ENCODE measurements at regions not wholly inside any gene's neighbourhood (a gene's known extent, or its start where the extent isn't known, plus 50 kb on each side); places are given as distances from the start of the nearest gene placed in this dataset.

- Mint-ChIP-seq H3K36me3 (ENCODE audit: low read depth) (no peaks in the 10 kb centered on the region), H3K27me3 (peaks cover 15% of the 10 kb centered on the region), H3K4me3 (no peak overlapping the region), H3K4me1 (no peaks in the 10 kb centered on the region), H3K27ac (no peak overlapping the region), H3K9me3 (peaks cover 3% of the 10 kb centered on the region)
- TF ChIP-seq CTCF (IDR thresholded peaks at IDR 0.05): no peak
- ChIA-PET POLR2A (no interaction called here), CTCF (no interaction called here)
- intact Hi-C loops (cut with micrococcal nuclease): no loop called here
- DNase-seq (no peak), ATAC-seq (ENCODE audit: low read depth) (no peak)
These were observed 263.5 kb upstream of the POU3F1 start for GRCh38 chr1:38310079-38310478.

GRCh38 chr1:38308780-38309179 is 262.2 kb upstream of the POU3F1 start:
- Mint-ChIP-seq H3K27ac (no peak overlapping the region), H3K9me3 (peaks cover 3% of the 10 kb centered on the region), H3K36me3 (ENCODE audit: low read depth) (no peaks in the 10 kb centered on the region), H3K4me1 (no peaks in the 10 kb centered on the region), H3K27me3 (peaks cover 20% of the 10 kb centered on the region), H3K4me3 (no peak overlapping the region)
- ChIA-PET POLR2A (no interaction called here), CTCF (no interaction called here)
- ATAC-seq (ENCODE audit: low read depth) (no peak), DNase-seq (no peak)
- intact Hi-C loops (cut with micrococcal nuclease): no loop called here
- no peak for TF ChIP-seq CTCF (IDR thresholded peaks at IDR 0.05)

- no peak for TF ChIP-seq CTCF (IDR thresholded peaks at IDR 0.05)
- ATAC-seq (ENCODE audit: low read depth) (no peak), DNase-seq (no peak)
- H3K4me3 Mint-ChIP-seq: no peak overlapping the region
- intact Hi-C loops (cut with micrococcal nuclease): no loop called here
- no peaks in the 10 kb centered on the region for H3K36me3 Mint-ChIP-seq (ENCODE audit: low read depth)
- peaks cover 26% of the 10 kb centered on the region for H3K27me3 Mint-ChIP-seq
- no peaks in the 10 kb centered on the region for H3K9me3 Mint-ChIP-seq
- POLR2A ChIA-PET: no interaction called here
- CTCF ChIA-PET: no interaction called here
- no peak overlapping the region for H3K27ac Mint-ChIP-seq
- H3K4me1 Mint-ChIP-seq: no peaks in the 10 kb centered on the region
These were observed 259.1 kb upstream of the POU3F1 start for GRCh38 chr1:38305666-38306065.

DNA sequence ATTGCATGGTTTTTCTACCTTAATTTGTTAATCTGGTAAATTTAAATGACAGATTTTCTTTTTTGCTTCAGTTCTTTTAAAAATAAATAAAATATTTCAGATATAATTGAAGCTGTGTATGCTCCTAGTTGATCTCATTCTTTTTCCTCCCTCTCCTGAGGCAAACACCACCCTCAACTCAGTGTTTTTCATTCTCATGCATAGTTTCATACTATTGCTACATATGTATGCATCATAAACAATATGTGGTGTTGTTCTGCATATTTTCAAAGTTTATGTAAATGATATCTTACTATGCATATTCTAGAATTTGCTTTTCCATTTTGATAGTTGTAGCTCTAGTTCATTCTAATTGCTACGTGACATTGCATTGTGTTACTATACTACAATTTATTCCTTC is 257.2 kb upstream of the POU3F1 start:
- intact Hi-C loops (cut with micrococcal nuclease): no loop called here
- ATAC-seq (ENCODE audit: low read depth): no peak
- POLR2A ChIA-PET: no interaction called here
- Mint-ChIP-seq H3K27ac (no peak overlapping the region), H3K4me1 (no peaks in the 10 kb centered on the region), H3K4me3 (no peak overlapping the region), H3K36me3 (ENCODE audit: low read depth) (no peaks in the 10 kb centered on the region), H3K27me3 (peaks cover 18% of the 10 kb centered on the region), H3K9me3 (no peaks in the 10 kb centered on the region)
- no peak for DNase-seq
- TF ChIP-seq CTCF (IDR thresholded peaks at IDR 0.05): no peak
- CTCF ChIA-PET: no interaction called here

DNA sequence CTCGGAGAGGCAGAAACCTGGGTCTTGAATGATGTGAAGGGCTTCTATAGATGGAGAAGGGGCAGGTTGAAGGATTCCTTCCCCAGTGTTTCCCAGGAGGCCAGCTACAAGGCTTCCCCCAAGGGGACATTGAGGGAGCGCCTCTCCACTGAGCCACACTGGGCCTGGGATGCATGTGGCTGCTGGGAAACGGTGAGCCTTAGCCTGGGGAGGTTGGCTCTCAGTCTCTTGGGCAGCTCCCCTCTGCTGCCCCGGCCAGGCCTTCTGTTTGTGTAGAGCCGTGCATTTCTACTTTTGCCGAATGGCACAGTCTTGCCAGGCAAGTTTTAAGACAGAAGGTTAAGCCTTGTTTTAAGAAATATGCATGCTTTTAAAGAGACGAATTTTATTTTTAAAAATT is 254.4 kb upstream of the POU3F1 start:
- DNase-seq (no peak), ATAC-seq (ENCODE audit: low read depth) (no peak)
- Mint-ChIP-seq H3K4me1 (no peaks in the 10 kb centered on the region), H3K27ac (no peak overlapping the region), H3K4me3 (no peak overlapping the region), H3K36me3 (ENCODE audit: low read depth) (no peaks in the 10 kb centered on the region), H3K27me3 (peaks cover 25% of the 10 kb centered on the region), H3K9me3 (no peaks in the 10 kb centered on the region)
- CTCF ChIA-PET: no interaction called here
- POLR2A ChIA-PET: no interaction called here
- TF ChIP-seq CTCF (IDR thresholded peaks at IDR 0.05): no peak
- intact Hi-C loops (cut with micrococcal nuclease): no loop called here

Measured in activated B cell treated with CpG ODN at 0.5 μM for 24 hours (primary cell).